HG03135 (cell line): ENCODE measurements at regions not wholly inside any gene's neighbourhood (a gene's known extent, or its start where the extent isn't known, plus 50 kb on each side); places are given as distances from the start of the nearest gene placed in this dataset.
A peak's percentile ranks its signal among the peaks of the same experiment; 100 is the strongest.

Experiments
- ATAC-seq: cut with Tn5 transposase; IDR thresholded peaks from one replicate; pipeline ENCODE4 v1.9.1; 2021; ENCODE audit warnings: mild to moderate bottlenecking, moderate library complexity; ENCODE audit not compliant: unreplicated experiment

DNA sequence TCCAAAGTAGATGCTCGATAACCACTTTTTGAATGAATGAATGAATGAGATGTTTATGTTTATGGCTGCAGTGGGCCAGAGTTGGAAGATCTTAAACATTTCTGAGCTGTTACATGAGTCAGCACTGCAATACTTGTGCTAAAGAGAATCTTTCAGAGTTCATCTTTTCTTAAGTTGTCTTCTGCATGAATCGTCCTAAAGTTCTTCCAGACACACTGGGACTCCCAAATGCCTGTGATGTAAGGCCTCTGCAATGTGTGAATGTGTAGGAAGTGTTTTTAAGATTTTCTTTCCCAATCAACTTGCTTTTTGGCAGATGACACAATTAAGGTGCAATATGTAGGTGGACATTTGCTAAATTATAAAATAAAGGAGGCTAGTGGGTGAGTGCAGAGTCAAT, 50.3 kb upstream of the TRIM9 start:
- no peak for ATAC-seq

DNA sequence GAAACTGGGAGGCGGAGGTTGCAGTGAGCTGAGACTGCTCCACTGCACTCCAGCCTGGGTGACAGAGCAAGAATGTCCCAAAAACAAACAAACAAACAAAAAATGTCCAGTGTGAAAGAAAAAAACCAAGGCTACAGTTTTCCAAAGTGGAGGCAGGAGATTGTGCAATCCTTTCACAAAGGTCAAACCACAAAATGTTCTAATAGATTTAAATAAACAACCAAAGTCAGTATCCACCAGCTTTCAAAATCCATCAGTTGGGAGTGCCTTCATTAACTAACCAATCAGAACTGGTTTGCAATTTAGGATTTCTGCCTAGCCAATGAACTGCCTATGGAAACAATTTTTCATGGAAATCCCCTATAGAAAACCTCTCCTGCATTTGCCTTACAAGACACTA, 52.3 kb upstream of the TRIM9 start:
- ATAC-seq = no peak

DNA sequence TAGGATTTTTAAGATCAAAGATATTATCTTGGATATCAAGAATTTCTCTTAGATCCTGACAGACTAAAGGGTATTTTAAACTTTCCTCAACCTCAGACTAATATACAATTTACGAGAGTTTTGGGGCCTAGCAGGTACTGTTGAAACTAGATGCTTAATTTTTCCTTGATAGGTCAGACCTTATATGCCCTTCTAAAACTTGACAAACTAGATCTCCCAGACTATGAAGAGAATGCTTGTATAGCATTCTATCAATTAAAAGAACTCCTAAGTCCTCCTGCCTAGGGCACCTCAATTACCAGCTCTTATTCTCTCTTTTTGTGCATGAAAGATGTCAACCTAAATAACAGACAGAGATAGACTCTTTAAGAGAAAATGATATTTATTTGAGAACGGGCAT, 60.4 kb upstream of the TRIM9 start:
- no peak for ATAC-seq

DNA sequence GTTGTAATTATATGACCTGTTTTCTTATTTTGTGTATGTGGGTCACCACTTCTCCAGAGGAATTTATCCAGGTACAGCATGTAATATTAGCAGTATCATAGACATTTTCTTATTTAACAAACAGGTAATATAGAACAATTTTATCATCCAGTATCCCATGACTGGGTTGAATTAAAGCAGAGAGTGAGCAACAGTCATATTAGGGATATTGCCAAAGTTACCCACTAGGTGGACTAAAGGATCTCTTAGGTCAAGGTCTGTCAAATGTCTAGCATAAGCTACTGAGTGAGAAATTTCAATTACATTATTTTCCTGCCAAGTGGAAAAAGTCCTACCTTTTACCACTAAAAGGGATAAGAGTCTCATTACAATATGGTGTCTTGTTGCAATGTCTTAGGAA, 62.1 kb upstream of the TRIM9 start:
- ATAC-seq = no peak

DNA sequence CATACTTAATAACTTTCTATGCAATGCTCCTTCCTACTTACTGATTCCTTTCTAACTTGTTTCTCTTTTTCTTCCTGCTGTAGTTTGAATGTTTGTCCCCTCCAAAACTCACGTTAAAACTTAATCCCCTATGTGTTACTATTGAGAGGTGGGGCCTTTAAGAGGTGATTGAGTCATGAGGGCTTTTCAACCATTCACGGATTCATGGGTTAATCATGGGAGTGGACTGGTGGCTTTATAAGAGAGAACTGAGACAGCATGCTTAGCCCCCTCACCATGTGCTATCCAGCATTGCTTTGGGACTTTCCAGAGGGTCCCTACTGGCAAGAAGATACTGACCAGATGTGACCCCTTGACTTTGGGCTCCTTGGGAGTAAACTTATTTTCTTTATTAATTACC, 66.0 kb upstream of the TRIM9 start:
- ATAC-seq = no peak

DNA sequence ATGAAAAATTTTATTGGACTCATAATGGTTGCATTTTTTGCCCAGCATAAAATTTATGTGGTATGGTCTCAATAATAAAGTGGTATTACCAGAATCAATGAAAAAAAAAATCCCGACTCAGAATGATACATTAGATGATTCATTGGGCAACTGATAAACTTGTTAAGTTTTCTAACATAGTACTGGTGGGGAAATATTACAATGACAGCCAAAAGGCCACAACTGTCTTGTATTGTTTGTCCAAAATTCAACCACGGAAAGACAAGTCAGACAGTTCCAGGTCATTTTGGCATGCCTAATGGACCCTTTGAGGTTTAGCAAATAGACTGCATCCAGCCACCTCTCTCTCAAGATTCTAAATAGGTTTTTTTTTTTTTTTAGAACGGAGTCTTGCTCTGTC, 70.5 kb upstream of the TRIM9 start:
- no peak for ATAC-seq

DNA sequence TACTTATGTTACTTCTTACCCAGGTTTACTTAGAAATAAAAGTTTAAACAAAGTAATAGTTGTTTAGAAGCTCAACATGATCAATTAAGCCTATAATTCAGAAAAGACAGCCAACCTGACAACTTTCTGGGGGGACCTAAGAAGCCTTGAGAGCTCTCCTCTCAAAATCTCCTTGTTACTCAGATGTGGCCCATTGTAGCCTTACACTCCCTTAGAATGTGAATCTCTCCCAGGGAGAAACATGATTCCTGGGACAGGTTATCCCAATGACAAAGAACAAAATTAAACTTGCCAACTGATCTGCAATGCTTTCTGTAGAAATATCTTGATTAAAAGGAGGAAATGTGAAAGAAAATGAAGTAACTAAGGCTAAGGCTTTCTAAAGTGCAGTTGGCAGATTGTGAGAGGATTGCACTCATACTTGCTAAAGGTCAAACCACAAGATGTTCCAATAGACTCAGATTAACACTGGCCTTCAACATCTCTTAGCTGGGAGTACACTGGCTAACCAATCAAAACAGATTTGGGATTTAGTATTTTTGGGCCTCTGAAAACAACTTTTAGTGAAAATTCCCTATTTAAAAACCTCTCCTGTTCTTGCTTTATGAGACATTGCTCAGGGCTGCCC, 72.3 kb upstream of the TMX1 start:
- ATAC-seq = no peak

DNA sequence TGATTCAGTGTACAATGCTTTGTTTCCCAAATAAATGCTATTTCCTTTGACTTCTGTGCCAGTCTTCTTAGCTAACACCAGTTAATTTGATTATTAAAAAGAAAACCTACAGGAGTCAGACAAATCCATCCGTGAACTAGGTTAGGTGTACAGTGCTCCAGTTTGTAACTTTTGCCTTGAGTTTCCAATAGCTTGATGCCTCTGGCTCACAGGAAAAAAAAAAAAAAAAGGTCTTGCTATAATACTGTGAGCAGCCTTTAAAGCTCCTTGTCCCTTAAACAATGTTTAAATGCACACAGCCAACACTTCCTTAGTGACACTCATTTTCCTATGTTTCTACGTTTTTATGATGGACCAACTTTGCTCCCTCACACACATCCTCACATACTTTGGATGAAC, 71.8 kb upstream of the TMX1 start:
- no peak for ATAC-seq

DNA sequence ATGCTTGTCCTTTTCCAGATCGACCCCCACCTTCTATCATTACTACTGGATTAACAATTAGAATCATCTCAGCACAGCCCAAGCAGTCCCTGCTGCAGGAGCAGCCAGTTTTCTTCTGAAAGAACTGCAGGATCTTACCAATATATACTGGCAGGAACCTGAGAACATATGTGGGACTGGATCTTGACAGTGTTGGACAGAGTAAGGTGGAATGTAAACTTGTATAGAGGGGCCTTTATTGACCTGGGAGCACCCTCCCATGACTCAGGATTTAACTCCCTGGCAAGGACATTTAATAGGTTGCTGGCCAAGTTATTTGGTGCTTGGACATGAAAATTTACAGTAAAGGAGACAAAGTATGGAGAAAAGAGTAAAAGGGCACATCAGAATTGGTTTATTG, 66.2 kb upstream of the TMX1 start:
- ATAC-seq = no peak

DNA sequence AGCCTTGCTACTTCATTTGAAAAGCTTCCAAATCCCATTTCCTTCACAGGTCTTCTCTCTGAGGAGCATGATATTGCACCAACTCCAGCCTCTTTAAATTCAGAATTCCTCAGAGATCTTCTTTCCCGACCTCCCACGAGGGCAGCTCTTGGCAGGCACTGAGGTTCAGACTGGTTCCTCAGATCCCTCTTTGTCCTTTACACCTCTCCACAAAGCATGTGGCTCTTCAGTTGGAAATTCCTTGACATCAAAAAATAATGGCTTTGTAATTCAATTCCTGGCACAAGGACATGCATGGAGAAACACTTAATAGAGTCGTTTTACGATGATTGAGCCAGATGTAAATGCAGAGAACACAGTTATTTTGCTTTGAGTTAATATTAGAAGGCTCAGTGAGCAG, 63.2 kb upstream of the TMX1 start:
- no peak for ATAC-seq

DNA sequence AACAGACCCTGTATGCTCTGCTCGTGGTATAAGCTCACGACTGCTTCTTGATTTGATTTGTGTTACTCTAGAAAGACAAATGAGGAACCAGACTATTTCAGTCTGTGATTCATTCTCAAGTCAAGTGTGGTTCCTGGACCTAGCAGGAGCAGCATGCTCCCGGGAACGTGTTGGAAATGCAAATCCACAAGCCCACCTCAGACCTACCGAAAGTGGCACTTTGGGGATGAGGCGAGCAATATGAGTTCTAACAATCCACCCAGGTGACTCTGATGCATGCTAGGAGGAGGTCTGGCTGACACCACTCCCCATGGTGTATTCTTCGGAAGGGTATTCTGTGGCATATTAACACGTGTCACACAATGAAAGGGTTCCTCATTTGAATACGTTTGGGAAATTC, 59.5 kb upstream of the TMX1 start:
- ATAC-seq = peak; percentile 76

DNA sequence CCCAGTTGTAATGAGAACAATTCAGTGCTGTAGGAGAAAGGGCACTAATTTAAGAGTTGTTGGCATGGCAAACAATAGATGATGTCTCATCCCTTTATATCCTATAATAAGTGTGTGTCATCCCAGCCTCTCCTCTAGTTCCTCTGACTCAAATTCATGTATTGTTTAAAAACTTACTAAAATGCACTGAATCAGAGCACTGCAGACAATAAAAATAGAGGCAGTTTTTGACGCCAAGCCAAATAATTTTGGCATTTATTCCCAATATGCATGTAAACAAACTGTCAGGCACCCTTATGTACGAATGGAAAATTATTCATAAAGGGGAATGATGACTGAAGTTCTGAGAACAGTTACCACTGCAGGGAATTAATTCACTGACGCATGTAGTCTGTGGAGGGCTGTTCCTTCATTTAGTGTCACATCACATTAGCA, 57.9 kb upstream of the TMX1 start:
- ATAC-seq = no peak

DNA sequence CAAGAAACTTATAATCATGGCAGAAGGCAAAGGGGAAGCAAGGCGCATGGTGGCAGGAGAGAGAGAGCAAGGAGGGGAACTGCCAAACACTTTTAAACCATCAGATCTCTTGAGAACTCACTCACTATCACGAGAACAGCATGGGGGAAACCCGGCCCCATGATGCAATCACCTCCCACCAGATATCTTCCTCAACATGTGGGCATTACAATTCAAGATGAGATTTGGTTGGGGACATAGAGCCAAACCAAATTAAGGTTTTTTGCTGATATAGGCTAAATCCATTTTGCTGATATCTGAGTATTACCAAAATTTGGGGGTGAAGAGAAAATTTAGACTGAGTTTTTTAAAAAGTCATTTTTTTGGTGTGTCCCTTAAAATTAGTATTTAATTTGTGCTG, 54.9 kb upstream of the TMX1 start:
- ATAC-seq = no peak

DNA sequence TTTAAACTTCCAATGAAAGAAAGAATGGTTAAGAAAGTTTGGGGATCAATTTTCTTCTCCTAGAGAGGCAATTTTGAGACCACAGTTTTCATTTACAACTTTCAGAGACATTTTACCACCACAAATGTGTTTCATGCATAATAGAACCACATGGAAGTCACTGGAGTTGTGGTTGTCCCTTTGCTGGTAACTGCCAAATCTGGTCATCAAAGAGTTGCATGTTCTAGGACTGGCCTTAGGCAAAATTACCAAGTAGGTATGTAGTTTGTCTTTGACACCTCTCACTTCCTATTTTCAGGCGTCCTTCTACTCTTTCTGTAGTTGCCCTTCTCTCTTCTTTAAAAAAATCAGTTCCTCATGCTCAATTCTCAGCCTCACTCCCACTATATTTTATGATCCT, 54.3 kb upstream of the TMX1 start:
- no peak for ATAC-seq

DNA sequence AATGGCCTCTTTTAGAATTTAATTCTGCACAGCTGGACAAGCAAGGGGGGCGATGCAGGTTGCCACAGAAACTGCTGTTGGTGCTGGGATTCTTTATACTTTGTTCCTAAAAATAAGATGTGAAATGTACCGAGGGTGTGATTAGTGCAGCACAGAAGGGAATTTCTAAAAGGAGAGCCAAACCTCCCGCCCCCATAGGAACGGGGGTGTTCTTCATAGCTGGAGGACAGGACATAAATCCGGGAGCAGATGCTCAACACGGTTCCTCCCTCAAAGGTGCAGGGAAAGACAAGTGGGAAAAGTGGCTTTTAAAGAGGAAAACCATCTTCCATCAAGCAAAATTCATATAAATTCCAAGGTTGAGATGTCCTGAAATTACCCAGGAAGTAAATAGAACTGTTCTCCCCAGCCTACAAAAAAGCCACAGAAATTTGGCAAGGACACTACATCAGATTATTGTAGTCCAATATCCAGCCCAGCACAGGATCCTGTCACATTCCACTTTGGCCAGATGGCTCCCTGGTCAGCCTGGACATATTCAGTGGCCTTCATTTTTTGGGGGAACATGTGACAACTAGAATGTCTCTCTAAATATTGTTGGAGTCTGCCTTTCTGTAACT, 51.4 kb upstream of the TMX1 start:
- ATAC-seq = no peak

DNA sequence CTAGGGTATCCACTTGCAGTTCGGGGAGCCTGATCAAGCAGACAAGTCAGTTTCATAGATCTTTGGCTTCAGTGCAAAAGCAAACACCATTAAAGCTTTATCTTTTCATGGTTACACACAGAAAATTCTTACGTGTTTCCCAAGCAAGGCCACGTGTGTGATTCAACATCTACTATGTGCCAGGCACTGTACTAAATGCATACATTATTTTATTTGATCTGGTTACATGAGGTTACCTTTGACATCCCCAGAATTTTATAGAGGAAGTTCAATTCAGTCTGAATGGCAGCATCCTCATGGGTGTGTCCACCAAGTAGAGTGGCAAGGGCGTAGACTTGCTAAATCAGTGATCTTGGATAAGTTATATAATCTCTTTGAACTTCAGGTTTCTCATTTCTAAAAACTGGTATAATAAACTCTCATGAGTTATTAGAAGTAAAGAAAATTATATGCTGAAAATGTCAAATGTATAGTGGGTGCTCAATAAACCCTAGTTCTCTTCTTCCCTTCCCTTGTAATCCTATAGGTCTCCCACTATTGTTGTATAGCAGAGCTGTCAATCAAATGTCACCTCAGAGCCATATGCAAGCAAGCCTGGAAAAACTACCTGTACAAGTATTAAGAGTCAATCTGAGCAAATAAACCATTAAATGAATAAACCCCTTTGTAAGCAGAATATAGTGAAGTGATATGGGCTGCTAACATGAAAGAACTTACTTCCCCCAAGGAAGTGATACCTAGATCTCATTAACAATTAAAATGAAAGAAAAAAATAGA, 50.3 kb upstream of the TMX1 start:
- ATAC-seq = no peak
